Heart right ventricle (tissue), 16 donors: ENCODE measurements at regions not wholly inside any gene's neighbourhood (a gene's known extent, or its start where the extent isn't known, plus 50 kb on each side); places are given as distances from the start of the nearest gene placed in this dataset.

Experiments used
- ATAC-seq, 8 donors: fragments of 200-7000 bp; cut with Tn5 transposase; one replicate each; pipeline ENCODE4 v1.9.1; 2020; ENCODE audit warnings: mild to moderate bottlenecking in 8 of 8, moderate library complexity in 8 of 8, moderate number of reproducible peaks in 1 of 8
- DNase-seq, 2 donors: peaks; one replicate each; pipeline ENCODE4 v3.0.0-alpha.2; 2020
- H3K27ac ChIP-seq, 10 donors: fragments of 200-600 bp; sonication (generic) in 2 of 10; one replicate each; pipeline versions ENCODE4 v1.5.0 to v1.8.0; 2020 to 2022; ENCODE audit warnings: mild to moderate bottlenecking in 3 of 10
- H3K27me3 ChIP-seq, 7 donors: fragments of 200-600 bp; one replicate each; pipeline ENCODE4 v1.8.0; 2021 to 2022; ENCODE audit warnings: mild to moderate bottlenecking in 2 of 7
- H3K36me3 ChIP-seq, 9 donors: fragments of 200-600 bp; sonication (generic) in 1 of 9; one replicate each; pipeline versions ENCODE4 v1.5.0 to v1.8.0; 2020 to 2022; ENCODE audit warnings: mild to moderate bottlenecking in 2 of 9
- H3K4me1 ChIP-seq, 9 donors: fragments of 200-600 bp; sonication (generic) in 1 of 9; one replicate each; pipeline versions ENCODE4 v1.5.0 to v1.8.0; 2020 to 2022; ENCODE audit warnings: mild to moderate bottlenecking in 4 of 9
- H3K4me3 ChIP-seq, 10 donors: fragments of 200-600 bp; sonication (generic) in 2 of 10; one replicate each; pipeline versions ENCODE4 v1.5.0 to v1.8.0; 2020 to 2022; ENCODE audit warnings: mild to moderate bottlenecking in 7 of 10, moderate library complexity in 2 of 10
- H3K9me3 ChIP-seq, 11 donors: fragments of 200-600 bp in 10 of 11; sonication (generic) in 2 of 11; one replicate each; pipeline versions ENCODE4 v1.5.0 to v1.8.0; 2013 to 2022; ENCODE audit warnings: mild to moderate bottlenecking in 2 of 11, control low read depth in 1 of 11, moderate library complexity in 1 of 11
- WGBS, 2 donors: extraction: QIAGEN DNeasy Blood & Tissue Kit; methylation state at CpG; one replicate each; pipeline ENCODE4 v1.1.7; 2013; ENCODE audit warnings: inconsistent platforms in 1 of 2; 5-methylcytosine and 5-hydroxymethylcytosine counted together
- intact Hi-C, 10 donors: fragments of 100-400 bp; cut with DNase I; formaldehyde crosslinking; loops; one replicate each; pipeline versions ENCODE4 v1.11.1 to v1.14.2; 2022
- TF ChIP-seq, protein P1 (sequence below), 9 donors: fragments of 200-600 bp; sonication (generic) in 2 of 9; IDR thresholded peaks; one replicate each; pipeline versions ENCODE4 v1.5.0 to v1.8.0; 2021 to 2022; ENCODE audit warnings: antibody characterized with exemption in 9 of 9, mild to moderate bottlenecking in 5 of 9, moderate library complexity in 1 of 9
- donor health status: Arrhythmogenic right ventricular cardiomyopathy.
- donor health status: ischemic (EF 13 %, LVEDD 7.1; RV severe dilation, severe dysfunction).
- donor health status: healthy with polysubstance abuse.
- donor health status: DM: no; HTN: yes; CAD: no.
- donor health status: DM: no; HTN: no; CAD: no.
- donor health status: ischemic (EF 25% LVEDD 6.9; RV normal size, moderate dysfunction).
- donor health status: ischemic (EF 25% LVEDD 5.7; RV mildly dilated, moderate dysfunction).
- donor health status: healthy.
- donor health status: DM: yes; HTN: yes; CAD: no.
- donor health status: Ischemic cardiomyopathy.
- donor health status: ischemic (EF 35%, LVEDD 5.7; RV mildly dilated, moderate dysfunction).
- donor health status: nonischemic (EF 11% LVEDD 7.7; RV severe dilation, severe dysfunction).
- donor health status: DM: yes; HTN: yes; CAD: no.
- donor health status: PGD.
- donor health status: ischemic (EF 29% LVEDD 5.4; RV normal size, mild dysfunction).
- donor health status: nonischemic (EF 23%, LVEDD 6.1; RV moderate dilation, normal function).

DNA sequence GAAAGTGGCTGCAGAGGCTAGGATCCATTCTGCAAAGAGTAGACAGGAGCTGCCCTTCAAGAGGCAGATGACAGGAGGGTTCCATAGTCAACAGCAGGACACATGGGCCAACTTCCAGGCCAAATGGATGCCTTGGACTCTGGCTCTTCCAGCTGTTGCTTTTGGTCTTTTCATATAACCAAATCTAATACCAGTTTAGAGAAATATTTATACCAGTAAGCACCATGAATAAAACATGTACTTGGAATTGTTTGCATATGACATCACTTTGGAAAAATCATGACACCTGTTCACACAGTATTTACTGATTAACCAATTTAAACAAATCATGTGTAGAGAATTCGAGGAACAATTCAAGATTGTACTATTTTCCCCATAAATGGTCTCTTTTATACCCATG, 481.3 kb downstream of the DMRT2 start:
- intact Hi-C loops: no loop called here

DNA sequence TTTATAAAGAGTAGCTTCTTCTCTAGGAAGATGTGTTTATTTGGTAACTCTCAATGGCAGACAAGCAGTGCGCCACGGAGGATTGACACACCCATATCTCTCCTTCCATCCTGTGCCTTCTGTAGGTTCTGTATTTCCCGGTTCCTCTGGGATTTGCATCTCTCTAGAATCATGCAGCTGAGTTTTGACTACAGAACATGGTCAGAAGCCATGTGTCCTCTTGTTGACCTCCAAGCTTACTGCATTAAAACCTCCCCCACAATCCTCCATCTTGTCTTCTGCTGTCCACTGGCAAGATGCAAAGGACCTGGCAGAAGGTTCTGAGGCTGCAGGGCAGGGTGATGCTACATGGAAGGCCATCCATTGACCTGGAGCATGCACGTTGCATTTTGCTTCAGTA, 482.0 kb downstream of the DMRT2 start:
- Histone ChIP-seq H3K27ac (no peak overlapping the region), H3K4me3 (no peak overlapping the region), H3K9me3 (peaks cover 0 to 3% (median 0%) of the 10 kb centered on the region in 11 donors), H3K4me1 (no peaks in the 10 kb centered on the region), H3K36me3 (no peaks in the 10 kb centered on the region), H3K27me3 (peaks cover 0 to 2% (median 0%) of the 10 kb centered on the region in 7 donors)
- intact Hi-C loops: no loop called here
- no peak for ATAC-seq
- TF ChIP-seq, protein P1, sequence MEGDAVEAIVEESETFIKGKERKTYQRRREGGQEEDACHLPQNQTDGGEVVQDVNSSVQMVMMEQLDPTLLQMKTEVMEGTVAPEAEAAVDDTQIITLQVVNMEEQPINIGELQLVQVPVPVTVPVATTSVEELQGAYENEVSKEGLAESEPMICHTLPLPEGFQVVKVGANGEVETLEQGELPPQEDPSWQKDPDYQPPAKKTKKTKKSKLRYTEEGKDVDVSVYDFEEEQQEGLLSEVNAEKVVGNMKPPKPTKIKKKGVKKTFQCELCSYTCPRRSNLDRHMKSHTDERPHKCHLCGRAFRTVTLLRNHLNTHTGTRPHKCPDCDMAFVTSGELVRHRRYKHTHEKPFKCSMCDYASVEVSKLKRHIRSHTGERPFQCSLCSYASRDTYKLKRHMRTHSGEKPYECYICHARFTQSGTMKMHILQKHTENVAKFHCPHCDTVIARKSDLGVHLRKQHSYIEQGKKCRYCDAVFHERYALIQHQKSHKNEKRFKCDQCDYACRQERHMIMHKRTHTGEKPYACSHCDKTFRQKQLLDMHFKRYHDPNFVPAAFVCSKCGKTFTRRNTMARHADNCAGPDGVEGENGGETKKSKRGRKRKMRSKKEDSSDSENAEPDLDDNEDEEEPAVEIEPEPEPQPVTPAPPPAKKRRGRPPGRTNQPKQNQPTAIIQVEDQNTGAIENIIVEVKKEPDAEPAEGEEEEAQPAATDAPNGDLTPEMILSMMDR (IDR thresholded peaks at IDR 0.05): no peak
- DNase-seq: no peak
- 60 to 64% methylated on average over 4 of the region's 4 CpGs for WGBS, 2 donors

More for the DNA sequence above, 481.3 kb downstream of the DMRT2 start:
- TF ChIP-seq, protein P1 (IDR thresholded peaks at IDR 0.05): no peak
- H3K36me3 ChIP-seq: no peaks in the 10 kb centered on the region
- no peak overlapping the region for H3K27ac ChIP-seq
- H3K27me3 ChIP-seq: peaks cover 0 to 2% (median 0%) of the 10 kb centered on the region in 7 donors
- no peaks in the 10 kb centered on the region for H3K4me1 ChIP-seq
- no peak for DNase-seq
- no peak overlapping the region for H3K4me3 ChIP-seq
- peaks cover 0 to 3% (median 0%) of the 10 kb centered on the region in 11 donors for H3K9me3 ChIP-seq
- ATAC-seq: no peak
- WGBS, 2 donors: 44 to 46% methylated on average over 1 of the region's 1 CpG

DNA sequence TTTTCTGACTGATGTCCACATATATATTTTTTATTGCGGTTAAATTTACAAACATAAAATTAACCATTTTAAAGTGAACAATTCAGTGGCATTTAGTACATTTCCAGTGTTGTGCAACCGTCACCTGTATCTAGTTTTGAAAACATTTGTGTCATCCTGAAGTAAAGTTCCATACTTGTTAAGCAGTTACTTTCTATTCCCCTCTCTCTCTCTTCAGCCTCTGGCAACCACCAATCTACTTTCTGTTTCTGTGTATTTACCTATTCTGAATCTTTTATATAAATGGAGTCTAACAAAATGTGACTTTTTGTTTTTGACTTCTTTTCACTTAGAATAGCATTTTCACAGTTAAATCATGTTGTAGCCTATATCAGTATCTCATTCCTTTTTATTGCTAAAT, 480.1 kb upstream of the SMARCA2 start:
- TF ChIP-seq, protein P1 (IDR thresholded peaks at IDR 0.05): no peak
- DNase-seq: no peak
- Histone ChIP-seq H3K36me3 (no peaks in the 10 kb centered on the region), H3K4me3 (no peak overlapping the region), H3K4me1 (no peaks in the 10 kb centered on the region), H3K27ac (no peak overlapping the region), H3K9me3 (peaks cover 0 to 3% (median 0%) of the 10 kb centered on the region in 11 donors), H3K27me3 (peaks cover 0 to 2% (median 0%) of the 10 kb centered on the region in 7 donors)
- intact Hi-C loops: no loop called here
- no peak for ATAC-seq
- WGBS, 2 donors: 79 to 86% methylated on average over 2 of the region's 2 CpGs

DNA sequence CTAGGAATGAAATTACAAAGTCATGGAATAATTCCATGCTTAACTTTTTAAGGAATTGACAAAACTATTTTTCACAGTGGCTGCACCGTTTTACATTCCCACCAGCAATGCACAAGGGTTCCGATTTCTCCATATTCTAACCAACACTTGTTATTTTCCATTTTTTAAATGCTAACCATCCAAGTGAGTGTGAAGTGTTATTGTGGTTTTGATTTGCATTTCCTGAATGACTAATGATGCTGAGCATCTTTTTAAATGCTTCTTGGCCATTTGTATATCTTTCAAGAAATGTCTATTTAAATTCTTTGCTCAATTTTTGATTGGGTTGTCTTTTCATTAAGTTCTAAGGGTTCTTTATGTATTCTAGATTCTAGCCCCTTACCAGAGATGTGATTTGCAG, 479.5 kb upstream of the SMARCA2 start:
- 76 to 84% methylated on average over 2 of the region's 2 CpGs for WGBS, 2 donors
- intact Hi-C loops: no loop called here
- TF ChIP-seq, protein P1 (IDR thresholded peaks at IDR 0.05): no peak

More for the DNA sequence above, 479.5 kb upstream of the SMARCA2 start:
- H3K4me1 ChIP-seq: no peaks in the 10 kb centered on the region
- H3K27me3 ChIP-seq: peaks cover 0 to under 1% (median 0%) of the 10 kb centered on the region in 7 donors
- H3K4me3 ChIP-seq: no peak overlapping the region
- no peak overlapping the region for H3K27ac ChIP-seq
- DNase-seq (no peak), ATAC-seq (no peak)
- H3K36me3 ChIP-seq: no peaks in the 10 kb centered on the region
- peaks cover 0 to under 1% (median 0%) of the 10 kb centered on the region in 11 donors for H3K9me3 ChIP-seq
